CD8-positive, alpha-beta memory T cell (primary cell): ENCODE measurements at regions not wholly inside any gene's neighbourhood (a gene's known extent, or its start where the extent isn't known, plus 50 kb on each side); places are given as distances from the start of the nearest gene placed in this dataset.
A peak's percentile ranks its signal among the peaks of the same experiment; 100 is the strongest.

ENCODE experiments used
- CTCF ChIA-PET: fragments of 350-600 bp; sonication (Branson Sonifier 250); formaldehyde crosslinking; loops from one replicate; lab custom pipeline; 2021; ENCODE audit warnings: antibody characterized with exemption; lab: Charles Lee
- POLR2A ChIA-PET: fragments of 350-600 bp; sonication (Branson Sonifier 250); formaldehyde crosslinking; loops from one replicate; lab custom pipeline; 2021; ENCODE audit warnings: antibody characterized with exemption; lab: Charles Lee
- DNase-seq, 5 donors: peaks; one replicate each; pipeline versions ENCODE4 v3.0.0 to v3.0.0-alpha.2; 2020 to 2022; ENCODE audit warnings: mixed read lengths in 1 of 5
- H3K27ac ChIP-seq: one replicate; pipeline ENCODE4 v1.7.0; 2013; ENCODE audit warnings: low read depth, mild to moderate bottlenecking, low read length, moderate library complexity
- H3K27me3 ChIP-seq: 2 replicates; pipeline ENCODE4 v1.7.0; 2013; ENCODE audit warnings: low read length, mild to moderate bottlenecking; ENCODE audit not compliant: insufficient read depth, poor library complexity, severe bottlenecking
- H3K36me3 ChIP-seq: 2 replicates; pipeline ENCODE4 v1.7.0; 2013; ENCODE audit warnings: mild to moderate bottlenecking, low read length, moderate library complexity; ENCODE audit not compliant: insufficient read depth
- H3K4me1 ChIP-seq: 2 replicates; pipeline ENCODE4 v1.7.0; 2013; ENCODE audit warnings: mild to moderate bottlenecking, low read length, moderate library complexity; ENCODE audit not compliant: insufficient read depth
- H3K4me3 ChIP-seq: 2 replicates; pipeline ENCODE4 v1.7.0; 2013; ENCODE audit warnings: mild to moderate bottlenecking, low read length
- H3K9me3 ChIP-seq: 2 replicates; pipeline ENCODE4 v1.7.0; 2013; ENCODE audit warnings: mild to moderate bottlenecking, low read length
- H3K27ac Mint-ChIP-seq, 8 donors: one replicate each; pipeline ENCODE4 v1.8.0; 2020 to 2021; ENCODE audit warnings: mixed read lengths in 8 of 8, mild to moderate bottlenecking in 6 of 8, inconsistent platforms in 3 of 8, moderate library complexity in 3 of 8
- H3K27me3 Mint-ChIP-seq, 2 donors: one replicate each; pipeline ENCODE4 v1.8.0; 2020 to 2021; ENCODE audit warnings: mixed read lengths in 2 of 2, mild to moderate bottlenecking in 1 of 2, moderate library complexity in 1 of 2
- H3K36me3 Mint-ChIP-seq, 3 donors: one replicate each; pipeline ENCODE4 v1.8.0; 2020 to 2021; ENCODE audit warnings: mixed read lengths in 3 of 3, inconsistent platforms in 1 of 3, mild to moderate bottlenecking in 1 of 3
- H3K4me1 Mint-ChIP-seq, 3 donors: one replicate each; pipeline ENCODE4 v1.8.0; 2020 to 2021; ENCODE audit warnings: mixed read lengths in 3 of 3, inconsistent platforms in 1 of 3, mild to moderate bottlenecking in 1 of 3
- H3K4me3 Mint-ChIP-seq, 7 donors: one replicate each; pipeline ENCODE4 v1.8.0; 2020 to 2021; ENCODE audit warnings: mixed read lengths in 7 of 7, mild to moderate bottlenecking in 6 of 7, moderate library complexity in 4 of 7, inconsistent platforms in 2 of 7
- H3K9me3 Mint-ChIP-seq, 5 donors: one replicate each; pipeline ENCODE4 v1.8.0; 2020 to 2022; ENCODE audit warnings: mixed read lengths in 5 of 5, mild to moderate bottlenecking in 3 of 5, moderate library complexity in 2 of 5, inconsistent platforms in 1 of 5

DNA sequence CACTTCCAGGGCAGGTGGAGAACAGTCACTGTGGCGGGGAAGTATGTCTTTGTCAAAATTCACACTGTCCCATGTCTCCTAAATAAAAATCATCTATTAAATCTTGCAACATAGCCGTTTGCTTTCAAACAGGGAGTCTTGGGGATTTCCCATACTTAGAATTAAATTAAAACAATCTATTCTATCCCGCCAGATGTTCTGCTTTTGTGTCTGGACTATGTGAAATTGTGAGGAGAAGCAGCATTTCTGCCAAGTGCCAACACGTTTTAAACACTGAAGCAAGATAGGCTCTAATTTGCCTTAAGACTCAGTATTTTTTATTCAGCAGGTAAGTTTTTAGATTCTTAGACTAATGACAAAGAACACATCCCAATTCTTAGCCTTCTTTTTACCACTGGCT, 73.7 kb downstream of the SPATA31C2 start:
- Mint-ChIP-seq H3K27me3 (peaks cover 15 to 25% of the 10 kb centered on the region in 2 donors), H3K9me3 (no peaks in the 10 kb centered on the region), H3K27ac (no peak overlapping the region), H3K36me3 (no peaks in the 10 kb centered on the region), H3K4me1 (no peaks in the 10 kb centered on the region), H3K4me3 (no peak overlapping the region)
- ChIA-PET CTCF (no interaction called here), POLR2A (no interaction called here)
- H3K36me3 ChIP-seq: no peaks in the 10 kb centered on the region
- no peak for DNase-seq
- H3K27me3 ChIP-seq: no peaks in the 10 kb centered on the region
- no peaks in the 10 kb centered on the region for H3K4me1 ChIP-seq
- H3K9me3 ChIP-seq: no peaks in the 10 kb centered on the region
- no peak overlapping the region for H3K4me3 ChIP-seq
- no peak overlapping the region for H3K27ac ChIP-seq

DNA sequence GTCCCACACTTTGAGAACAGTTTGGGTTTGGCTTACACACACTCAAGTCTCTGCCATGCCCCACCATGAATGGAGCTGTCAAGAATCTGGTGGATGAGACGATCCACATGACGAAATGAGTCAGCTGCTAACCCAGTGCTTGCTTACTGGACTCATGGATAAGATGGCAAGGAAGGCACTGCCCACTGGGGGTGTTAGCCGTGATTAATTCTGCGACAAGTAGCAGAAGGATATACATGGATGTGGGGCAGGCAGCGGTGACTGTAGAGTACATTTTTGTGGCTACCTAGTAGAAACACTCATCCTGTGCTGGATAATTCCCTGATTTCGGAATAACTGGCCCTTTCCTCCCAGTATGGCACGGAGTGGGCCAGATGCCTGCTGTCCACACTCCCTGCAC, 77.5 kb downstream of the SPATA31C2 start:
- Mint-ChIP-seq H3K4me1 (no peaks in the 10 kb centered on the region), H3K27ac (no peak overlapping the region), H3K36me3 (no peaks in the 10 kb centered on the region), H3K27me3 (peaks cover 9 to 12% of the 10 kb centered on the region in 2 donors), H3K9me3 (no peaks in the 10 kb centered on the region), H3K4me3 (no peak overlapping the region)
- Histone ChIP-seq H3K27me3 (no peaks in the 10 kb centered on the region), H3K4me1 (no peaks in the 10 kb centered on the region), H3K9me3 (no peaks in the 10 kb centered on the region), H3K36me3 (no peaks in the 10 kb centered on the region), H3K27ac (no peak overlapping the region), H3K4me3 (no peak overlapping the region)
- no peak for DNase-seq
- POLR2A ChIA-PET: no interaction called here
- CTCF ChIA-PET: no interaction called here

DNA sequence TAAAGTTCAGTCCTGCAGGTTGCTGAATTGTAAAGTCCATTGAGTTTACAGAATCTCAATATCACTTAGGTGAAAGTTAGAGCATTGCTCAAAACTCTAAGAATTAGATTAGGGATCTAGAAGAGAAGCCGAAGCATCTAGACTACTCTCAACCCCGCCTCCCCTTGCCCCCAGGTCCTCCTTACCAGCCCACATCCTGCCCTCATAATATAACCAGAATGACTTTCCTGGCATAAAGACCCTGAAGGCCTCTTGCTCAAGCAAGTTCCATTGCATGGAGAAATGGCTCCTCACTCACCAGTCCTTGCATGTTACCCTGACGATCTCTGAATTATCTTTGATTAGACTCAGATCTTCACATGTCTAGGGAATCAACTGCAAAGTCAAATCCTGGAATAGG, 78.8 kb downstream of the SPATA31C2 start:
- no peak overlapping the region for H3K27ac ChIP-seq
- Mint-ChIP-seq H3K36me3 (no peaks in the 10 kb centered on the region), H3K4me1 (no peaks in the 10 kb centered on the region), H3K27ac (peak overlapping the region in 1 of 8 donors; percentile 54), H3K4me3 (no peak overlapping the region), H3K9me3 (no peaks in the 10 kb centered on the region), H3K27me3 (peaks cover 9% of the 10 kb centered on the region in 2 donors)
- H3K27me3 ChIP-seq: no peaks in the 10 kb centered on the region
- CTCF ChIA-PET: no interaction called here
- no peaks in the 10 kb centered on the region for H3K4me1 ChIP-seq
- DNase-seq: no peak
- no peaks in the 10 kb centered on the region for H3K36me3 ChIP-seq
- H3K9me3 ChIP-seq: no peaks in the 10 kb centered on the region
- POLR2A ChIA-PET: no interaction called here
- H3K4me3 ChIP-seq: no peak overlapping the region

DNA sequence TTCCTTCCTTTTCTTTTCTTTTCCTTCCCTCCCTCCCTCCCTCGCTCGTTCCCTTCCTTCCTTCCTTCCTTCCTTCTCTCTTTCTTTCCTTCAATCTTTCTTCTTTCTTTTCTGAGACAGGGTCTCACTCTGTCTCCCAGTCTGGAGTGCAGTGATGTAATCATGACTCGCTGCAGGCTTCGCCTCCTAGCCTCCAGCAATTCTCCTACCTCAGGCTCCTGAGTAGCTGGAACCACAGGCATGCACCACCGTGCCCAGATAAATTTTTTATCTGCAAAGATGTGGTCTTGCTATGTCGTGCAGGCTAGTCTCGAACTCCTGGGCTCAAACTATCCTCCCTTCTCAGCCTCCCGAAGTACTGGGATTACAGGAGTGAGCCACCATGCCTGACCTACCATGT, 81.4 kb downstream of the SPATA31C2 start:
- H3K9me3 Mint-ChIP-seq: no peaks in the 10 kb centered on the region
- no peaks in the 10 kb centered on the region for H3K4me1 Mint-ChIP-seq
- H3K27ac Mint-ChIP-seq: peak overlapping the region in 1 of 8 donors; percentile 61
- CTCF ChIA-PET: no interaction called here
- DNase-seq: no peak
- no peaks in the 10 kb centered on the region for H3K36me3 Mint-ChIP-seq
- H3K27me3 Mint-ChIP-seq: peaks cover 9% of the 10 kb centered on the region in 2 donors
- peak overlapping the region in 1 of 7 donors; percentile 23 for H3K4me3 Mint-ChIP-seq
- Histone ChIP-seq H3K27ac (no peak overlapping the region), H3K36me3 (no peaks in the 10 kb centered on the region), H3K27me3 (no peaks in the 10 kb centered on the region), H3K9me3 (no peaks in the 10 kb centered on the region), H3K4me3 (no peak overlapping the region), H3K4me1 (no peaks in the 10 kb centered on the region)
- POLR2A ChIA-PET: no interaction called here

DNA sequence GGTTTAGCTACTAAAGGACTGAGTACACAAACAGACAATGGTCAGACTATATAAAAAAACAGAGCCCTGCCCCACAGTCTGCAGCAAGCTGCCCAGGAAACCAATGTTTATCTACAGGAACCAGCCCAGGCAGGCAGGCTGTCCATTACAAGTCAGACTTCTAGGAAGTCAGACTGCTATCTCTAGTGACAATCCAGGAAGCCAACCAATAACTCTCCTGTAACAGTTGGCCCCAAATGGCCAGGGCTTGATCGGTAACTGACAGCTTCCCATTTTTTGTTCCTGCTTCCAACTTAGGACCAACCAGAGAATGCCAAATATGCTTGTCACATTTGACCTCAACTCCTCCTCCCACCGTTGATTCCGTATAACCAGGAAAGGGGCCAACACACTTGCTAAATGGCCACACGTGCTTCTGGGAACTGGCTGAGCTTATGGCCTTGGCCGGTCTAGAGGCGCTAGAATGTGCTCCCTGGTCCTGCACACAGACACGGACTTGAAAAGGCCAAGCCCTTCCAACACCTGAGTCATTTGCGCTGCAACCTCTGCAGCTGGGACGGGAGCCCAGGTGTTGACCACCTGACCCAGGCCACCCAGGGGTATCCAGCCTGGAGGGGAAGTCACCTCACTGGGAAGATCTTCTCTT, 79.6 kb upstream of the CDK20 start:
- ChIA-PET CTCF (no interaction called here), POLR2A (no interaction called here)
- Histone ChIP-seq H3K27ac (no peak overlapping the region), H3K9me3 (no peaks in the 10 kb centered on the region), H3K4me1 (no peaks in the 10 kb centered on the region), H3K4me3 (no peak overlapping the region), H3K36me3 (no peaks in the 10 kb centered on the region), H3K27me3 (no peaks in the 10 kb centered on the region)
- peaks cover 0 to 4% (median 0%) of the 10 kb centered on the region in 3 donors for H3K4me1 Mint-ChIP-seq
- peaks cover 7 to 8% of the 10 kb centered on the region in 2 donors for H3K27me3 Mint-ChIP-seq
- no peak overlapping the region for H3K27ac Mint-ChIP-seq
- H3K36me3 Mint-ChIP-seq: no peaks in the 10 kb centered on the region
- H3K9me3 Mint-ChIP-seq: no peaks in the 10 kb centered on the region
- H3K4me3 Mint-ChIP-seq: no peak overlapping the region
- no peak for DNase-seq

DNA sequence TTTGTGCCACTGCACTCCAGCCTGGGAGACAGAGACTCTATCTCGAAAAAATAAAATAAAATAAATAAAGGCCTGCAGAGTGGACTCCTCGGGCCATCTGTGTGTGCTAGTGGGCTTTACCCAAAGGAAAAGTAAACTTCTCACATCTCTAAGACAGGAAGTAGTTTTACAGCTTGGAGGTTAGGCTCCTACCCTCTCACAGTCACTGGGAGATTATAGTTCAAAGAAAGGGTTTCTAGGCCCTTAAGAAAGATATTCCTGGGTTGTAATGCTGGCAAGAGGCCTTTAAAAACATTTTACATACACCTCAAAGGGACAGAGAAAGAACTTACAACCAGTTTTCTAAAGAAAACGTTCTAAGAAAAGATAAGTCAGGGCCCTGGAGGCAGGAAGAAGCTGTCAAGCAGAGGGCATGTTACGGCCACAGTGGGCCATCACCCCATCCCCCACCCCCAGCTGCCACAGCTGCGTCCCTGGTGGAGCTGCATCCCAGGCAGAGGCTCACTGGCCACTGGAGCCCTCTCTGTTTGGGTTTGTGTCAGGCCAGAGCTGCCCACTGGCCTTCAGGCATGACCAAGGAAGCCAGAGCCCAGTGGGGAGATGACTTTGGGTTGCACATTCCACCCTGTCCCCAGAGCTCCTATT, 78.1 kb upstream of the CDK20 start:
- H3K27ac ChIP-seq: no peak overlapping the region

DNA sequence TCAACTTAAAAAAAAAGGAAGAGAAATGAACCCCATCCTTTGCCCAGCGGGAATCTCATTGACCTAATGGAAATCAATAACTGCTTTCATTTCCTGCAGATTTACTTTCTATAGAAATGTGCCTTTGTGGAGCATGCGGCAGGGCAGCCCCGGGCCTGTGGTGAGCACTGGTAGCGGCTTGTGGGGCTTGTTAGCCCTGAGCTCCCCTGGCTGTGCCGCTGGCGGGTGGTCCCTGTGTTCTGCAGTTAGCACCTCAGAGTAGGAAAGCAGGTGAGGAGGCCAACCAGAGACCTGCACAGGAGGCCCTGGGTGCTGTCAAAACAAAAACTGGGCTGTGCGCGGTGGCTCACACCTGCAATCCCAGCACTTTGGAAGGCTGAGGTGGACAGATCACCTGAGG, 76.8 kb upstream of the CDK20 start:
- Histone ChIP-seq H3K27ac (no peak overlapping the region), H3K27me3 (no peaks in the 10 kb centered on the region), H3K4me3 (no peak overlapping the region), H3K4me1 (no peaks in the 10 kb centered on the region), H3K36me3 (no peaks in the 10 kb centered on the region), H3K9me3 (no peaks in the 10 kb centered on the region)
- H3K27ac Mint-ChIP-seq: no peak overlapping the region
- ChIA-PET POLR2A (no interaction called here), CTCF (no interaction called here)
- H3K4me3 Mint-ChIP-seq: no peak overlapping the region
- H3K4me1 Mint-ChIP-seq: peaks cover 0 to 5% (median 0%) of the 10 kb centered on the region in 3 donors
- H3K27me3 Mint-ChIP-seq: peaks cover 0 to 4% of the 10 kb centered on the region in 2 donors
- H3K36me3 Mint-ChIP-seq: peaks cover 0 to 3% (median 0%) of the 10 kb centered on the region in 3 donors
- no peak for DNase-seq
- H3K9me3 Mint-ChIP-seq: peaks cover 0 to 3% (median 0%) of the 10 kb centered on the region in 5 donors

More for the DNA sequence above, 78.1 kb upstream of the CDK20 start:
- Mint-ChIP-seq H3K4me1 (peaks cover 0 to 5% (median 0%) of the 10 kb centered on the region in 3 donors), H3K9me3 (peaks cover 0 to 3% (median 0%) of the 10 kb centered on the region in 5 donors), H3K27ac (no peak overlapping the region), H3K36me3 (peaks cover 0 to 3% (median 0%) of the 10 kb centered on the region in 3 donors), H3K27me3 (peaks cover 0 to 4% of the 10 kb centered on the region in 2 donors), H3K4me3 (no peak overlapping the region)
- ChIA-PET CTCF (no interaction called here), POLR2A (no interaction called here)
- H3K9me3 ChIP-seq: no peaks in the 10 kb centered on the region
- H3K36me3 ChIP-seq: no peaks in the 10 kb centered on the region
- H3K4me3 ChIP-seq: no peak overlapping the region
- H3K27me3 ChIP-seq: no peaks in the 10 kb centered on the region
- no peaks in the 10 kb centered on the region for H3K4me1 ChIP-seq
- DNase-seq: no peak

DNA sequence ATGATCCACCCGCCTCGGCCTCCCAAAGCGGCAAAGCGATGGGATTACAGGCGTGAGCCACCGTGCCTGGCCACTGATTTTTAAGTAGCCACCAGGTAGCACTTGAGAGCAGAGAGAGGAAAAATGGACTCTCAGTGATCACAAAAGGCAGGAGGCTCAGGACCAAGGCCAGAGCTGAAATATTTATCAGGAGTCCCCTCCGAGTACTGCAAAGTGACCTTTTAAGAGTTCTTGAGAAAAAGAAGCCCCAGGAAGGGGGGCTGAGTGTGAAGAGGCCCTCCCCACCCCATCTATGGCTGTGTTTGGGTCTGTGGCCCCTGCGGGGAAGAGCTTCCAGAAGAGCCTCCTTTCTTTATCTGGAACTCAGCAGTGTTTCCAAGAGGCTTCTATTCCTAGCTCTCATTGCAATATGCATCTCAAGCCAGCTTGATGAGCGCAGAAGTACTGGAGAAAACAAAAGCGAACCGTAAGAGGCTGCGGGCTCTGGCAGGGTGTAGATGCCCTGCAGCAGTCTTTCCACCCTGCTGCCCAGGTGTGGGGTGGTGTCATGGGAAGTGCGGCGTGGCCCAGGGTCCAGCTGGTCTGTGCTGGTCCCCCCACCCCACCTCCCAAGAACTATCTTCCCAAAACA, 75.5 kb upstream of the CDK20 start:
- Mint-ChIP-seq H3K27ac (no peak overlapping the region), H3K36me3 (peaks cover 0 to 3% (median 0%) of the 10 kb centered on the region in 3 donors), H3K27me3 (peaks cover 0 to 4% of the 10 kb centered on the region in 2 donors), H3K4me3 (peak overlapping the region in 2 of 7 donors; percentile 33 to 56), H3K9me3 (peaks cover 0 to 9% (median 7%) of the 10 kb centered on the region in 5 donors), H3K4me1 (peaks cover 0 to 5% (median 0%) of the 10 kb centered on the region in 3 donors)
- no peaks in the 10 kb centered on the region for H3K36me3 ChIP-seq
- no peaks in the 10 kb centered on the region for H3K4me1 ChIP-seq
- no peak overlapping the region for H3K27ac ChIP-seq
- ChIA-PET POLR2A (no interaction called here), CTCF (no interaction called here)
- H3K9me3 ChIP-seq: peaks cover under 1% of the 10 kb centered on the region
- no peak for DNase-seq
- no peaks in the 10 kb centered on the region for H3K27me3 ChIP-seq
- no peak overlapping the region for H3K4me3 ChIP-seq
